ENCODE measurements at regions not wholly inside any gene's neighbourhood (a gene's known extent, or its start where the extent isn't known, plus 50 kb on each side); places are given as distances from the start of the nearest gene placed in this dataset.

- in situ Hi-C loops (cut with MboI; ENCODE audit: low sequenced_read_pairs, unreplicated experiment) = no loop called here
- TF ChIP-seq CTCF (IDR thresholded peaks at IDR 0.05; ENCODE audit: borderline replicate concordance, control extremely low read depth, extremely low read depth, insufficient read depth, missing control alignments) = no peak
- DNase-seq (ENCODE audit: low spot score) = no peak
These were observed 296.1 kb upstream of the TGFBR2 start for GRCh38 chr3:30309961-30310954.

GRCh38 chr3:30311781-30312180 is 294.6 kb upstream of the TGFBR2 start:
- DNase-seq (ENCODE audit: low spot score) = no peak
- no peak for TF ChIP-seq CTCF (IDR thresholded peaks at IDR 0.05; ENCODE audit: borderline replicate concordance, control extremely low read depth, extremely low read depth, insufficient read depth, missing control alignments)
- in situ Hi-C loops (cut with MboI; ENCODE audit: low sequenced_read_pairs, unreplicated experiment) = no loop called here

GRCh38 chr3:30313840-30314239 is 292.6 kb upstream of the TGFBR2 start:
- in situ Hi-C loops (cut with MboI; ENCODE audit: low sequenced_read_pairs, unreplicated experiment) = no loop called here
- no peak for DNase-seq (ENCODE audit: low spot score)
- TF ChIP-seq CTCF (IDR thresholded peaks at IDR 0.05; ENCODE audit: borderline replicate concordance, control extremely low read depth, extremely low read depth, insufficient read depth, missing control alignments) = no peak

- TF ChIP-seq CTCF (IDR thresholded peaks at IDR 0.05; ENCODE audit: borderline replicate concordance, control extremely low read depth, extremely low read depth, insufficient read depth, missing control alignments) = no peak
- DNase-seq (ENCODE audit: low spot score) = no peak
These were observed 291.6 kb upstream of the TGFBR2 start for GRCh38 chr3:30314757-30315325.

GRCh38 chr3:30315447-30315846 is 291.0 kb upstream of the TGFBR2 start:
- no peak for DNase-seq (ENCODE audit: low spot score)
- in situ Hi-C loops (cut with MboI; ENCODE audit: low sequenced_read_pairs, unreplicated experiment) = no loop called here
- no peak for TF ChIP-seq CTCF (IDR thresholded peaks at IDR 0.05; ENCODE audit: borderline replicate concordance, control extremely low read depth, extremely low read depth, insufficient read depth, missing control alignments)

More at GRCh38 chr3:30314757-30315325, 291.6 kb upstream of the TGFBR2 start:
- in situ Hi-C loops (cut with MboI; ENCODE audit: low sequenced_read_pairs, unreplicated experiment) = no loop called here

- DNase-seq (ENCODE audit: low spot score) = no peak
- TF ChIP-seq CTCF (IDR thresholded peaks at IDR 0.05; ENCODE audit: borderline replicate concordance, control extremely low read depth, extremely low read depth, insufficient read depth, missing control alignments) = no peak
- in situ Hi-C loops (cut with MboI; ENCODE audit: low sequenced_read_pairs, unreplicated experiment) = no loop called here
These were observed 288.8 kb upstream of the TGFBR2 start for GRCh38 chr3:30317561-30317960.
